Endometrial microvascular endothelial cells (primary cell): ENCODE measurements at regions not wholly inside any gene's neighbourhood (a gene's known extent, or its start where the extent isn't known, plus 50 kb on each side); places are given as distances from the start of the nearest gene placed in this dataset.

Source experiments
- in situ Hi-C: cut with HindIII; loops from 2 replicates; pipeline ENCODE4 v1.10.0; 2017; ENCODE audit warnings: low sequenced_read_pairs, low pct_unique_long_range_greater_than_20kb; ENCODE audit errors: inconsistent ontology term

- in situ Hi-C loops = no loop called here
These were observed 264.7 kb upstream of the NFE2L3 start for GRCh38 chr7:25887266-25887665.

GRCh38 chr7:25887795-25888559 lies 264.0 kb upstream of the NFE2L3 start:
- in situ Hi-C loops = no loop called here

- in situ Hi-C loops = no loop called here
These were observed 262.2 kb upstream of the NFE2L3 start for GRCh38 chr7:25889765-25890164.

- in situ Hi-C loops = no loop called here
These were observed 260.4 kb upstream of the NFE2L3 start for GRCh38 chr7:25891591-25891990.

GRCh38 chr7:25893436-25893835 lies 258.6 kb upstream of the NFE2L3 start:
- in situ Hi-C loops = no loop called here

GRCh38 chr7:25894002-25894901 lies 257.7 kb upstream of the NFE2L3 start:
- in situ Hi-C loops = no loop called here

- in situ Hi-C loops = no loop called here
These were observed 256.9 kb upstream of the NFE2L3 start for GRCh38 chr7:25894902-25895791.

- in situ Hi-C loops = no loop called here
These were observed 256.2 kb upstream of the NFE2L3 start for GRCh38 chr7:25895792-25896171.

GRCh38 chr7:25897261-25897782 lies 254.7 kb upstream of the NFE2L3 start:
- in situ Hi-C loops = no loop called here

- in situ Hi-C loops = no loop called here
These were observed 251.8 kb upstream of the NFE2L3 start for GRCh38 chr7:25900245-25900644.

- in situ Hi-C loops = no loop called here
These were observed 251.1 kb upstream of the NFE2L3 start for GRCh38 chr7:25900877-25901276.

GRCh38 chr7:25901658-25902057 lies 250.3 kb upstream of the NFE2L3 start:
- in situ Hi-C loops = no loop called here

- in situ Hi-C loops = no loop called here
These were observed 246.0 kb upstream of the NFE2L3 start for GRCh38 chr7:25906003-25906402.

GRCh38 chr7:25906760-25907159 lies 245.2 kb upstream of the NFE2L3 start:
- in situ Hi-C loops = no loop called here

GRCh38 chr7:25907214-25907613 lies 244.8 kb upstream of the NFE2L3 start:
- in situ Hi-C loops = no loop called here

- in situ Hi-C loops = no loop called here
These were observed 244.3 kb upstream of the NFE2L3 start for GRCh38 chr7:25907731-25908130.

GRCh38 chr7:25908154-25908949 lies 243.6 kb upstream of the NFE2L3 start:
- in situ Hi-C loops = no loop called here
